Heart left ventricle (tissue), 13 donors: ENCODE measurements at regions not wholly inside any gene's neighbourhood (a gene's known extent, or its start where the extent isn't known, plus 50 kb on each side); places are given as distances from the start of the nearest gene placed in this dataset.

Experiments used
- CTCF ChIP-seq, 12 donors: fragments of 200-600 bp; sonication (generic) in 4 of 12; IDR thresholded peaks; one replicate each; pipeline versions ENCODE4 v1.5.0 to v1.8.0; 2018 to 2022; ENCODE audit warnings: antibody characterized with exemption in 12 of 12, mild to moderate bottlenecking in 5 of 12
- POLR2A ChIP-seq, 2 donors: fragments of 450-650 bp; IDR thresholded peaks; one replicate each; pipeline ENCODE4 v1.6.1; 2017; ENCODE audit warnings: antibody characterized with exemption in 2 of 2, mild to moderate bottlenecking in 2 of 2, moderate library complexity in 2 of 2
- donor health status: ischemic (EF 13 %, LVEDD 7.1; RV severe dilation, severe dysfunction).
- donor health status: DM: no; HTN: yes; CAD: no.
- donor health status: DM: no; HTN: no; CAD: no.
- donor health status: ischemic (EF 25% LVEDD 6.9; RV normal size, moderate dysfunction).
- donor health status: ischemic (EF 25% LVEDD 5.7; RV mildly dilated, moderate dysfunction).
- donor health status: ischemic (EF 35%, LVEDD 5.7; RV mildly dilated, moderate dysfunction).
- donor health status: nonischemic (EF 11% LVEDD 7.7; RV severe dilation, severe dysfunction).
- donor health status: DM: yes; HTN: yes; CAD: no.
- donor health status: PGD.
- donor health status: ischemic (EF 29% LVEDD 5.4; RV normal size, mild dysfunction).
- donor health status: nonischemic (EF 23%, LVEDD 6.1; RV moderate dilation, normal function).

DNA sequence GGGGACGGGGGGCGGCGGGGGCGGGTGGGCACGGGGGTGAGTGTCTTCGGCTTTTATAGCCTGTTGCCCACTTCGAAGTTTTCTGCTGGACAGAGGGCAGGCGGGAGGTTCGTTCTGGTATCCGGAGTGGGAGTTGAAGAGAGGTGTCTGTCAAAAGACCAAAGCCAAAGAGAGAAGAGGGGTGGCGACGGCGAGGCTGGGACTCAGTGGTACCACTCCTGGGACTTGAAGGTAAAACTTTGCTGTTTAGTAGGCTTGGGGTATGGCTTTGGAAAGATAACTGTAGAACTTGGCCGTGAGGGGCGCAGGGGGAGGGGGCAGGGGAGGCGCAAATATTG lies 215.8 kb upstream of the DTNA start:
- TF ChIP-seq CTCF (IDR thresholded peaks at IDR 0.05): no peak
- TF ChIP-seq POLR2A (IDR thresholded peaks at IDR 0.05): no peak
